Stimulated activated CD4-positive, alpha-beta T cell treated with anti-CD3 and anti-CD28 coated beads, Interleukin-2, amount 100 ng/mL, for 4 hours (primary cell): ENCODE measurements at regions not wholly inside any gene's neighbourhood (a gene's known extent, or its start where the extent isn't known, plus 50 kb on each side); places are given as distances from the start of the nearest gene placed in this dataset.

Source experiments
- DNase-seq: peaks from one replicate; pipeline ENCODE4 v3.0.0-alpha.2; 2020; ENCODE audit warnings: low read depth

DNA sequence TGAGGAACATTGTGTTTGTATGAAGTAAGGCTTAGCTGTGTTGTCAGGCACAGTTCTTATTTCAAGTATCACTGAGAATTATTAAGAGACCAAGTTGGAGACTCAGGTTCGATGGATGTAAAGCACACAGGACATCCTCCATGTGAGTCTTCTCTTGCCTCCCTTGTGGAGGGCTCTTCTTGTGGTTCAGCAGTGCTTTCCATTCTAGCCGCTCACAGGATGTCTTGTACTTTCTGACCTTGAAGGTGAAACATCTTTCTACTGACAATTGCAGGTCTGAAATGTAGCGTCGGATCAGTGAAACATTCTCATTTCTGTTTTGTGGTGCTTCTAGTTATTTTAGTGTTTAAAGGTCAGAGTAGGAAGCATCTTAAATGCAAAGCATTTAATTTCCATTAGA lies 154.6 kb downstream of the HIPK3 start:
- no peak for DNase-seq

DNA sequence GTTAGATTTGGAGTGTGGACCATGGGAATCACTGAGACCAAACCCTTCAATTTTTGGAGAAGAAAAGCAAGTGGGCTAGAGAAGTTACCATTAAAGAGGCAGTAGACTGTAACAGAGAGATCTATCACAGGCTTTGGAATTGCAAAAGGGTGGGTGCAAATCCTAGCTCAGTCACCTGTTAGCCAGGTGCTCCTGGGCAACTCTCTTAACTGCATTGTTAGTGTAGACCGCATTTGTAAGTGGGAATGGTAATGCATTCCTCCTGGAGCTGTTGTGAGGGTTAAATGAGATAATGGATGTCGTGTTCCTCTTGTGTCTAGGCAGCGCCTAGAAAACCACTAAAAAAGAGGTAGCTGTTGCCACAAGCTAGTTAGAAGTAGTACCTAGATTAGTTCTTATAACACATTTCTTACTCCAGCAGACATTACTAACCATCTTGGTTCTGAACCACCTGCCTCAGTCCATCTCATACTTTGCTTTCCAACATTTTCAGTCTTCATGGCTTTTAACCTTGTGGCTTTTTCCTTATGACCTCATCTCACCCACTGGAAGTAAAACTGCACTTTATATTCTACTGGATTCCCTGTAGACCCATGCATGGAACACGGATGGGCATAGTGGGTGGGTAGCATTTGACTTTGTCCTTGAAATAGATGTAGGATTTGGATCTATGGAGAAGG lies 153.0 kb downstream of the HIPK3 start:
- no peak for DNase-seq
